ENCODE measurements at regions not wholly inside any gene's neighbourhood (a gene's known extent, or its start where the extent isn't known, plus 50 kb on each side); places are given as distances from the start of the nearest gene placed in this dataset.
"Not testable (repeated sequence)": the region's sequence is repeated elsewhere in the genome, so short reads cannot be mapped to it uniquely, and the experiment has no call there.

DNA sequence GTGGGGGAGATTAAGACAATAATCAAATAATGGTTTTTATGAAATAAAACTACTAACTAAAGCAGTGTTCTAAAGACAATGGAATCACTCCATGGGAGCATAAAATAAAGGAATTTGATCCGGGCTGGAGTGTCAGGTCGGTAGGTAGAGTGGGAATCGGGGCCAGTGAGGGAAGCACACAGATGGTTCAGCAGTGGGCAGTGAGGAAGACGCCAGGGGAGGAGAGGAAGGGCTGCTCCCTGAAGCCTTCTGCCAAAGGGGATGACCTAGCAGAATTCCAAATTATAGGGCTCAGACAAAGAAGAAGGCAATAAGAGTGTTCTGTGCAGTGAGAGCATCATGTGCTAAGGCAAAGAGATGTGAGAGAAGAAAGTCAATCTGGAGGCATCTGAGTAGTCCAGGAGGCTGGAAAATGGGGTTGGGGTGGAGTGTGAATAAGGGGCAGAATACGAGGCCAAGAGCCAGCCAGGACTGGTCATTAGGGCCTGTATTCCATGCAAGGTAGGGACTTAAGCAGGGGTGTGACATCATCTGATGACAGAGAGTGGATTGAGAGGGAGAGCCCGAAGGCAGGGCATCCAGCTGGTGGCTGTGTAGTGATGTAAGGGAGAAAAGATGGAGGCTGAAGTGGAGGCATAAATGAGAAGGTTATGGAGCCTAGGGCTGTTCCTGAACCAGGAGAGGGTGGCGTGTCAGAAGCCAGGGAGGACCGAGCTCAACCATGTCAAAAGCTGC lies 137.6 kb downstream of the COPRS start:
- FAIRE-seq (no peak), DNase-seq (ENCODE audit: low spot score in 2 of 2) (no peak)

DNA sequence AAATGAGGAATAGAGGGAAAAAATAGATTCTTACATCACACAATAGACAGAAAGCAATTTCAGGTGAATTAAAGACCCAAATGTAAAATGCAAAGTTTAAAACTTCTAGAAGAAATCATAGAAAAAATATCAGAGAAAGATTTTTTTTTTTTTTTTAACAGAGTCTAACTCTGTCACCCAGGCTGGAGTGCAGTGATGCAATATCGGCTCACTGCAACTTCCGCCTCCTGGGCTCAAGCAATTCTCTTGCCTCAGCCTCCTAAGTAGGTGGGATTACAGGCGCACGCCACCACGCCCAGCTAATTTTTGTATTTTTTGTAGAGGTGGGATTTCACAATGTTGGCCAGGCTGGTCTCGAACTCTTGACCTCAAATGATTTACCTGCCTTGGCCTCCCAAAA lies 141.8 kb downstream of the COPRS start:
- FAIRE-seq; DNase-seq (ENCODE audit: low spot score in 2 of 2): not testable (repeated sequence)

DNA sequence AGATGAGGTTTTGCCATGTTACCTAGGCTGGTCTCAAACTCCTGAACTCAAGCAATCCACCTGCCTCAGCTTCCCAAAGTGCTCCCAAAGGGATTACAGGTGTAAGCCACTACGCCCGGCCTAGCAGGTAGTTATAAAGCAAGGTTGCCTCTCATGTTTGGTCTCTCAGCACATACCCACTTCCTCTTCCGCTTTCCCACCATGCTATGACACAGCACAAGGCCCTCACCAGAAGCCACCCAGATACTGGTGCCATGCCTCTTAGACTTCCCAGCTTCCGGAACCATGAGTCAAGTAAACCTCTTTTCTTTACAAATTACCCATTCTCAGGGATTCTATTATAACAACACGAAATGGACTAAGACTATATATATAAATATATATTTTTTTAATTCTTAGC lies 143.6 kb downstream of the COPRS start:
- DNase-seq (ENCODE audit: low spot score in 2 of 2), result no peak
- no peak for FAIRE-seq

GRCh38 chr17:31704483-31704882 lies 154.6 kb downstream of the COPRS start:
- FAIRE-seq (no peak), DNase-seq (ENCODE audit: low spot score in 2 of 2) (no peak)

- no peak for DNase-seq (ENCODE audit: low spot score in 2 of 2)
- no peak for FAIRE-seq
Measured at GRCh38 chr17:31702041-31702440, 157.0 kb downstream of the COPRS start.

GRCh38 chr17:31700973-31701372 lies 158.1 kb downstream of the COPRS start:
- DNase-seq (ENCODE audit: low spot score in 2 of 2) (no peak), FAIRE-seq (no peak)

GRCh38 chr17:31699886-31700285 lies 159.2 kb downstream of the COPRS start:
- FAIRE-seq (no peak), DNase-seq (ENCODE audit: low spot score in 2 of 2) (no peak)

DNA sequence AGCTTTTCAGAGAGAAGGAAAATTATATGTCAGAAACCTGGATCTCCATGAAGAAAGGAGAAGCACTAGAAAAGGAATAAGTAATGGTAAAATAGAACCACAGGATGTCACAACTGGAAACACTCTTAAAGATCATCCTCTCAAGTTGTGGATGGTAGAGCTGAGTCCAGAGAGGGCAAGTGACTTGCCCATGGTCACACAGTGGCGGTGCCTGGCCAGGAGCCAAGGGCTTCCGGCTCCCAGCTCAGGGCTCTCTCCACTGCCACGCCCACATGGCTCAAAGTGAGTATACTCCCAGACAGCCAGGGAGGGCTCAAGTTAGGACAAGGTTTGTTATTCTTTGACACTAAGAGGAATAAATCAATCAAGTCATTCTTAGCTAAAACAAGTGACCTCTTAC lies 159.8 kb downstream of the COPRS start:
- FAIRE-seq (no peak), DNase-seq (ENCODE audit: low spot score in 2 of 2) (no peak)

DNA sequence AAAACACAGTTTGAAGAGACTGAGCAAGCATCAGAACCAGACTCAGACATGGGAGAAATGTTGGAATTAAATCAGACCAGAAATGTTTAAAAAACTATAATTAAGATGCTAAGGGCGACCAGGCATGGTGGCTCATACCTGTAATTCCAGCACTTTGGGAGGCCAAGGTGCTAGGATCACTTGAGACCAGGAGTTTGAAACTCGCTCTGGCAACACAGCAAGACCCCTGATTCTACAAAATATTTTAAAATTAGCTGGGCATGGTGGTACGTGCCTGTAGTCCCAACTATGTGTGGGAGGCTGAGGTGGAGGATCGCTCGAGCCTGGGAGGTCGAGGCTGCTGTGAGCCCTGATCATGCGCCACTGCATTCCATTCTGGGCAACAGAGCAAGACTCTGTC lies 160.3 kb downstream of the COPRS start:
- DNase-seq (ENCODE audit: low spot score in 2 of 2) (no peak), FAIRE-seq (no peak)

DNA sequence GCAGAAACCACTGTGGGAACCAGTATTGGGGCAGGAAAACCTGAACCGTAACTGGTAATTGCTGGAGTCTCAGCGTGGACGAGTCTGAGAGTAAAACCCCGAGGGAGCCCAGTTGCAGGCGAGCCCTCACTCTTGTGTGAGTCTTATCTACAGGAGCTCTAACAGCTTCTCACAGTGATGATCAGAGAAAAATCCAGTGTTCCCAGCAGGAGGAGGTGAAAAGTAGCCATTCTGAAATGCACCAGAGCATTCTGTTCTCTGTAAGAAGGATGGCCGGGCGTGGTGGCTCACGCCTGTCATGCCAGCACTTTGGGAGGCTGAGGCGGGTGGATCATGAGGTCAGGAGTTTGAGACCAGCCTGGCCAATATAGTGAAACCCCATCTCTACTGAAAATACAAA lies 161.2 kb downstream of the COPRS start:
- DNase-seq (ENCODE audit: low spot score in 2 of 2) (no peak), FAIRE-seq (no peak)

DNA sequence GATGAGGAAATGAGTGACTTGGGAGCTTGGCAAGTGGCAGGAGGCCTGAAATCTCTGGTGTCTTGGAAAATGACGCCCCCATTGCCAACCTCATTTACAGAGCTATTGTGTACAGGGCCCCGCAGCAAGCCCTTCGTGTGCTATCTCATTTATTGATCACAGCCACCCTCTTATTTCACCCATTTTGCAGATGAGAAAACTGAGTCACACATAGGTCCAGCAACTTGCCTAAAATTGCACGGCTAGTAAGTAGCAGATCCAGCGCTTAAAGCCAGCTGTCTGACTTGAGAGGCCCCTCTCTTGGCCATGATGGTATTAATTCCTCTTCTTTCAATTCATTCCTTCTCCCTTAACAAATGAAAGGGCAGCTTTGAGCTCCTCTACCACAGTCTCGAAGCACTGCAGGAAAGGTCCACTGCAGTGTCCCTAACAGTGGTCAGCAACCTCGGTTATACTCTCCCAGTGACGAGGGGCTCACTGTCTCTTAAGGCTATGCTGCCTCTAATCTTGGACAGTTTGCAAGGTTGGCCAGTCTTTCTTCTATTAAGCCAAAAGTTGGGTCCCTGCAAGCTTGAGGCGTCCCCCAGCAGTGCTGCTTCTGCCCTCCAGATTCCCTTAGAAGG lies 162.2 kb downstream of the COPRS start:
- DNase-seq (ENCODE audit: low spot score in 2 of 2) (no peak), FAIRE-seq (no peak)

DNA sequence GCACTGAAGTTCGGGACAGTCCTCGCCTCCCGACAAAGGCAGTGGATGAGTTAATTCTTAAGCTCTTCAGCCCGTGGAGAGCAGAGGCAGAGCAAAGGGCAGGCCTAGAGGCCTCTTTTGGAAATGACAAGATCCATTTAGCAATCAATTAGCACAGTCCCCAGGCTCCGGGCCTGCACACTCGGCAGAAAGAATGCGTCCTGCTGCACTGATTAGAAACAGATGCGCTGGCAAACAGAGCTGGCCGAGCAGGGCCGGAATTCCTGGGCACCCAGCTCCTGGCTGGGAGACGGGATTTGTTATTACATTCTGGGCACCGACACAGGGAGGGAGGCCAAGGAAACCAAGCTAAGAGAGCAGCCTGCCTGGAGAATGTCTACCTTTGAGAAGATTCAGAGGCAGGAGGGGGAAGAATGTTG lies 162.9 kb downstream of the COPRS start:
- FAIRE-seq (no peak), DNase-seq (ENCODE audit: low spot score in 2 of 2) (peak; percentile 18 to 38)

DNA sequence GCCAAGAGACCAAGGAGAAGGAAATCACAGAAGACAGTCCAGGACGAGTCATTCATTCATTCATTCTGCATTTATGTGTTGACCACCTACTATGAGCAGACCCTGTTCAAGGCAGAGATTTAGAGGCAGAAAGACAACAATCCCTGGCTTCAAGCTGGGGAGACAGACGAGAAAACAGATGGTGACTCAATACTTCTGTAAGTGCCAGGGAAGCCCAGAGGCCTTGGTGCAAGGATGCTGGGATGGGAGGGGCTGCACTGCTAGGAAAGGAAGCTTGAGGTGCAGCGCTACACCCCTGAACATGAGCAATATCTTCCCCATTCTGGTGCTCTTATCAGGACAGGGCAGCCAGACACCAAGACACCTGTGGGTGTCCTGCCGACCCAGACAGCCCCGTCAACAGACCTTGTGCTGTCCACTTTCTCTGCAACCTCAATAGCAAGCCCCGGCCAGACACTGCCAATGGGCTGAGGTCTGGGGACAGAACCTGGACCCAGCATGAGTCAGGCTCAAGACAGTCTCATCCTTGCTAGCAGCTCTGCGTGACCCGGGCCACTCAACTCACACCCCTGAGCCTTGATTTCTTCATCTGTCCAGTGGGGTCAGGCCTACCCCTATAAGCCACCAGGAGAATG lies 163.5 kb downstream of the COPRS start:
- DNase-seq (ENCODE audit: low spot score in 2 of 2) (no peak), FAIRE-seq (no peak)

- FAIRE-seq (no peak), DNase-seq (ENCODE audit: low spot score in 2 of 2) (no peak)
Measured at GRCh38 chr17:31693433-31694220, 165.4 kb downstream of the COPRS start.

GRCh38 chr17:31692632-31693031 lies 166.4 kb downstream of the COPRS start:
- DNase-seq (ENCODE audit: low spot score in 2 of 2), result no peak
- FAIRE-seq, result no peak

DNA sequence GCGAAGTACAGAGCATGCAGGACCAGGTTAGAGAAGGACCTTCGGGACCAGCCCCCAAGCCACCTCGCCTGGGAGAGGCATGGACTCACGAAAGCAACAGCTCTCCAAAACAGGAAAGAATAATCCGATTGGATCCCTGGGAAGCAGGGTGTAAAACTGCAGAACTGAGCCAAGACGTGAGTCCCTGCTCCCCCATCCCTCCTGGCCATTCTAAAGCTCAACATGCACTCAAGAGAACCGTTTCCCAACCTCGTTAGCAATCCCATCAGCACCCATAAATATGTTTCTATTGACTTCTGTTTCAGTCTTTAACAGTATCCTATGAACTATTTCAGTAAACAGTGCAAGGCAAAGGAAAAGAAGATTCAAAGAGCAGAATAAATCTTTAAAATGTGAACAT lies 167.0 kb downstream of the COPRS start:
- FAIRE-seq (no peak), DNase-seq (ENCODE audit: low spot score in 2 of 2) (no peak)

GRCh38 chr17:31691251-31691905 lies 167.7 kb downstream of the COPRS start:
- DNase-seq (ENCODE audit: low spot score in 2 of 2), result no peak
- FAIRE-seq, result no peak

DNA sequence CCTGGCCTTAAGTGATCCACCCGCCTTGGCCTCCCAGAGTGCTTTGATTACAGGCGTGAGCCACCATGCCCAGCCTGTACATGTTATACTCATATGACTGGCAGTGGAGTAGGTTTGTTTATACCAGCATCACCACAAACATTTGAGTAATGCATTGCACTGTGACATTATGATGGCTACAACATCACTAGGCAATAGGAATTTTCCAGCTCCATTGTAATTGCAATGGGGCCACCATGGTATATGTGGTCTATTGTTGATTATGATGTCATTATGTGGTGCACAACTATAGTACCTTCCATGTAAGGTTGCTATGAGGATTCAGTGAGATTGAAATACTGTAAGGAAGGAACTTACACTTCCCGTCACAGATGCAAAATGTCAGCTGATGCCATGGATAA lies 168.9 kb downstream of the COPRS start:
- FAIRE-seq (no peak), DNase-seq (ENCODE audit: low spot score in 2 of 2) (no peak)

DNA sequence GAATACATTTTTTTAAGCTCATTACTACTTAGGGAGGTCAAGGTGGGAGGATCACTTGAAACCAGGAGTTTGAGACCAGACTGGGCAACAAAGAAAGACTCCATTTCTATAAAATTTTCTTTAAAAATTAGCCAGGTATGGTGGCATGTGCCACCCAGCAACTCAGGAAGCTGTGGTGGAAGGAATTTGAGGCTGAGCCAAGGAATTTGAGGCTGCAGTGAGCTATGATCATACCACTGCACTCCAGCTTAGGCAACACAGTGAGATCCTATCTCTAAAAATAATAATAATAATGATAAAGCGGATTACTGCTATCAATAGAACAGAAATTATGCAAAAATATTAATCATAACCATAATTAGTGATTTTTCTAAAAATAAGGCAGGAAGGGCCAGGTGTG lies 170.3 kb downstream of the COPRS start:
- DNase-seq (ENCODE audit: low spot score in 2 of 2), result no peak
- no peak for FAIRE-seq

DNA sequence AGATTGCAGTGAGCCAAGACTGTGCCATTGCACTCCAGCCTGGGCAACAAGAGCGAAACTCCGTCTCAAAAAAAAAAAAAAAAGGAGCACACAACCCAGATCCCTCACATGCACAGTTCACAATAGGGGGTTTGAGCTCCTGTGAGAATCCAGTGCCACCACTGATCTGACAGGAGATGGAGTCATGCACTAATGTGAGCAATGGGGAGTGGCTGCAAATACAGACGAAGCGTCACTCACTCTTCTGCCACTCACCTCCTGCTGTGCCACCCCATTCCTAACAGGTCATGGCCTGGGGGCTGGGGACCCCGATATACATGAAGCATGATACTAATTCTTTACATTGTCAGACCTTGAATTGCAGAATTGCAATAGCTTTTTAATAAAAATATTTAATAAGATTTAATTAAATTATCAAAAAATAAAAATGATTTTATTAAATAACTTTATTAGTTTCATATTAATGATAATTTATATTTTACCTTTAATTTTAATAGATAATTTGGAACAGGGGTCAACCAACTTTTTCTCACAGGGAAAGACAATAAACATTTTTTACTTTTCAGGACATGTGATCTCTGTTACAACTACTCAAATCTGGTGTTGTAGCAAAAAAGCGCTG lies 171.4 kb downstream of the COPRS start:
- DNase-seq (ENCODE audit: low spot score in 2 of 2) (no peak), FAIRE-seq (peak; percentile 83)
